ENCODE measurements at regions not wholly inside any gene's neighbourhood (a gene's known extent, or its start where the extent isn't known, plus 50 kb on each side); places are given as distances from the start of the nearest gene placed in this dataset.

DNA sequence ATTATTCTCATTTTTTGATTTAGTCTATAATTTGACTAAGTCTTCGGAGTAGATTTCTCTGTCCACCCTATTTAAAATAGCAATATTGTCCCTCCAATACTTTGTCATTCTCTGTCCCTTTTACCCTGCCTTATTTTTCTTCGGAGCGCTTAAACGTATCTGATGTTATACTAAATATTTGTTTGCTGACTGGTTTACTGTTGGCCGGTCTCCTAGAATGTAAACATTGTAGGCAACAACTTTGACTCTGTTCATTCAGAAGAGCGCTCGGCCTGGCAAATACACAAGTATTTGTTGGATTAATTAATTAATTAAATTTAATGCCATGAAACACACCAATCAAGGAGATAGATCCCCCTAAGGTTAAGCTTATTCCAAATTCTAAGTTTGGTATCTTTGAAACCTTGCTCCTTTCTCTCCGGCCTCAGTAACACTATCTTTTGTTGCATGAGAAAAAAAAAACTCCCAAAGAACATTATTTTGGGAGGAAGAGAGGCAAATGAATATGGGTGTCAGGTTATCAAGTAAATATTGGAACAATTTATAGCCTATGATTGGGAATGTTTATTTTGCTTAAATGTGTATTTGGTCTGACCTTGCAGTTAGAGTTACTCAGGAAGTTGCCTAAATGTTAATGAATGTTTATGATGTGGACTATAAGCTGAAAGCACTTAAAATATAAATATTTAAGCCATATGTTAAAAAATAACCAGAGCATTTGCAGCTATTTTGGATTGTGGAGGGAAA is 231.1 kb downstream of the SOX4 start:
- DNase-seq = no peak

- no peak for DNase-seq
Observed at GRCh38 chr6:21826023-21826422, 232.5 kb downstream of the SOX4 start.

DNA sequence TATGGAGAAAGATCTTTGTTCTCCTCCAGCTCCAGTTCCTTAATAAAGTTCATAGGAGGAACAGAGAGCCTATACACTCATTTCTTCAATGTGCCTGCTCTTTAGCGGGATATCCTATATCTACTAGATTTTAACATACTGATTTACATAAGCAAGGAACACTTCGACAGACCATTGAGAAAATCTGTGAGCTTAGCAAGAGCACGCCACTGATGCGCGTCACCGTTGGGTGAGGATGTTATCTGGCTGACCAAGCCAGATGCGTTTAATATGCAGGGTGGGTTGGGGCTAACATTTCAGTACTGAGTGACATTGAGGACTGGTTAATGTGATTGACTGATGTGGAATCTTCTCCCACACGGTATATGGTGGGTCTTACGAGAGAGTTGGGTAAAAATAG is 233.4 kb downstream of the SOX4 start:
- DNase-seq = no peak

DNA sequence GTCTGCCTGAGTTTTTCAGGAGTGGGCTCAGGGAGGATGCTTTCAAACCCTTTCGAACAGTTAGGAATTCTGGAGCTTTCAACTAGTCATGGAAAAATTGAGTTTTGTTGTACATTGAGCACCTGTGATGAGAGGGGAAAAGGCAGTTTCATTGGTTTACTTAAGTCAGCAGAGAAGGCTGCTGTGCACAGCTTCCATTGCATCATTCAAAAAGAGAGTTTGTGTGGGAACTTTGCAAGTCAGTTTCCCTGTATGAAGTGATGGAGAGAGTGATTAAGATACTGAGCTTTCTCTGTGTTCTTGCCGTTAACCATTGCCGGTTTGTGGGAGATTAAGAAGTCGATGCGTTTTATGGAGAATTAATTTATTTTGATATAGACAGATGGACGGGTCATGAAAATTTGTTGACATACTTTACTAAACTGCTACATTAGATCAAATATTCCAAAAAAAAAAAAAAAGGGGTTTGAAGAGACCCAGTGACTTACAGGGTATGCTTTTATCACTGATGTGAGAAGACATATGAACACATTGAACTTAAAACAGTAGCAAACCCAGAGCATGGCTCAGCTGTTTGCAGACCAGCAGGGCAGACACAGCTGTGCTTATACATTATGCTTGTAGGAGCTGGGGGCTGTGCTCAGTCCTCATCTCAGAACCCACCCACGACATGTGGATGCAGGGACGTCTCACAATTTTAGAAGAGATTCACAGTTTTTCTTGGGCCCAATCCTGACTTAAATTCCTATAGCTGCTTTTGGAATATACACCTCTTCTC is 234.1 kb downstream of the SOX4 start:
- no peak for DNase-seq

- DNase-seq = no peak
Observed at GRCh38 chr6:21828704-21829103, 235.2 kb downstream of the SOX4 start.

- no peak for DNase-seq
Observed at GRCh38 chr6:21829126-21829525, 235.6 kb downstream of the SOX4 start.

- DNase-seq = no peak
Observed at GRCh38 chr6:21831521-21832291, 238.2 kb downstream of the SOX4 start.

- no peak for DNase-seq
Observed at GRCh38 chr6:21836277-21836676, 242.7 kb downstream of the SOX4 start.

GRCh38 chr6:21836772-21837425 is 243.3 kb downstream of the SOX4 start:
- no peak for DNase-seq

DNA sequence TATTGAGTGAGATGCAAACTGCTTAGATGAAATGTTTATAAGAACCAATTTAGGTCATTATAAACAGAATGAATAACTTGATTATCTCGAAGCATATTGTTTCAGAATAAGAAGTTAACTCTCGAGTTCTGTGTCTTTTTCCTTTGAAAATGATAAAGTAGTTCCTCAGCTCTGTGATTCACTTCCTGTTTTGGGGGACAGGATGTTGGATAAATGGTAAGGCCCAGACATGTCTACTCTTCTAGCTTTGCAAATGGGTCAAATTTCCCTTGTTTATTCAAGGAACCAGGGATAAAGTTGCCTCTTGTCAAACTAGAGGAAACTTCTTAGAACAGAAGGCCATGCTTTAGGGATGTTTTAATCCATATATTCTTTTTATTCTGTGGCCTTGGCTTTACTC is 246.9 kb downstream of the SOX4 start:
- DNase-seq = no peak

- no peak for DNase-seq
Observed at GRCh38 chr6:21842875-21843645, 249.5 kb downstream of the SOX4 start.

DNA sequence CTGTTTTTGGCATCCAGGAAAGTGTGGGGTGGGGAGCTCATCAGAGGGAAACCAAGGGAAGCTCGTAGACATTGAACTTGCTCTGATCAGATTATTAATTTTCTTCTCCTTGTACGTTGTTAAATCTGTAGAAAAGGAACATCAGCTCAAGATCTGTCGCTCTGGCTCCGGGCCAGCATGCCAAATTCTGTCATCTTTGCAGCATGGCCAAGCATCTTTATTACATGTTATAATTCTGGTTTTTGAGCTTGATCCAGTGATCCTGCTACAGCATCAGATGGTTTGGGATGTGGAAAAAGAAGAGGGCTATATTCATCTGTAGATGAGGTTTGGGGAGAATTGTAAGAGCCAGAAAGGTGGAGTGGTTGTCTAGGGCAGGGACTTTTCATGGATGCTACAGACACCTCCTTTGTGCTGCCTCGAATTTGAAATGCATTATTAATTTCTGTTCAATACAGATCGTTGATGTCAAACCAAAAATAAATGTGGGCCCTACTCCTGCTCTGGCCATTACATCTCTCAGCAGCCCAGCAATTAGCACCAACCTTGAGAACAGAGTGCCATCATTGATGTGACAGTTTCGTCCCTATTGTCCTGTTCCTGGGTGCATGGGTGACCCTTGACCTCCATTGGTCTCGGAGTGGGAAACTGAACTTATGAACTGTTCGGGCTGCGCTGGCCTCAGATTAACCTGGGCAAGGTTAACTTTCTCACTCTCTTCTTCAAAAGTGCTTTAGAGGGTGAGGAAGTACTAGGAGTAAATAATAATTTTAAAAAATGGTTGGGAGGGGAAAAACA is 250.8 kb downstream of the SOX4 start:
- no peak for DNase-seq

DNA sequence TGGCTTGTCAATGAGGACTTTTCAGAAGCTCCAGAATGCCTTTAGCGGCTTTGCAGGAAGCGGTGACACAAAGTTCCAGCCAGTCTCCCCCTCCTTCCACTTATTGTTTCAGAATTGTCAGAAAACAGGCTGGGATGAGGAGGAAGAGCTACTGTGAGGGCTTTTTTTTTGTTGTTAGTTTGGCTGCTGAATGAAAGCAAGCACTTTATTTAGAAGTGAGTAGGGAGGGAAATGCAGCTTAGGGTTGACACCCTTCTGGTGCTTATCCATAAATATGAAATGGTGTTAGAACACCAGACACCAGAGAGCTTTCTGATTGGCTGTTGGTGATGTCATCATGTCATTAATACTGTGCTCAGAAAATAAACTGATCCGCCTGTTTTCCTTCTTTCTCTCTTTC is 251.5 kb downstream of the SOX4 start:
- DNase-seq = no peak

GRCh38 chr6:21845439-21846140 is 252.0 kb downstream of the SOX4 start:
- DNase-seq = no peak

DNA sequence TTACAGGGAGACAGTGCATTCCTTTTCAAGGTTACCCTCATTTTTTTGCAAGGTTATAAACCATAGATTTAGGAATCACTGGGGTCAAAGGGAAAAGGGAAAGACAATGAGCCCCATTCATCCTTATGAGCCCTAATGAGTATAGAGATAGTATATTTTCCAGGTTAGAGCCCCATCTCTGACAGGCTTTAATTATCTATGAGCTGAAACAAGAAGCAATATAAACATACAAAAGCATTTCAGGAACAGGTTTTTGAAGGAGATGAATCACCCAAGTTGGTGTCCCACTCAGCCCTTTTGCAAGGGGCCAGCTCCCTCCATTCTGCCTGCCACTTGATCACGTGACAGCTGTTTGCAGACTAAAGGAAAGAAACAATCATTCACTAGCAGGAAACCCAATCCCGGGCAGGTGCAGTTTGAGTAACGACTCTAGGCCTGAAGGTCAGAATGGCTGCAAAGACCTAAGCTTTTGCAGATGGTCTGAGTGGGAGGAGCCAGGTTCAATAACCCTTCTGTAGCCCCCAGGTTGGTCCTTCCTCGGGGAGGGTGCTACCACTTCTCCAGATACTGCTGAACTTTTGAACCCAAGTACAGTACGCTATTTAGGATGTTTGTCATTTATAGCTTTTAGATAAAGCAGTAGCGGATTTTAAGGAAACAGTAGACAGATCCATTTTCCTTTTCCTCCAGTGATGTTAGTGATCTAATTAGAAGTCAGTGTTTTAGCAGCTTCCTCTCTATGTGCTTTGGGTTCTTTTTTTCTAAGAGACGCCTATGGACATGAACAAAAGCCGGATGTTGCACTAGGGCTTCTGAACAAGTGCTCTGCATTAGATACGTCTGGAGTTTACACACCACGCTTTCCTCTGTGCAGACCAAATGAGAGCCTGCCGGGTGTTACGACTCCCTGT is 253.2 kb downstream of the SOX4 start:
- no peak for DNase-seq

DNA sequence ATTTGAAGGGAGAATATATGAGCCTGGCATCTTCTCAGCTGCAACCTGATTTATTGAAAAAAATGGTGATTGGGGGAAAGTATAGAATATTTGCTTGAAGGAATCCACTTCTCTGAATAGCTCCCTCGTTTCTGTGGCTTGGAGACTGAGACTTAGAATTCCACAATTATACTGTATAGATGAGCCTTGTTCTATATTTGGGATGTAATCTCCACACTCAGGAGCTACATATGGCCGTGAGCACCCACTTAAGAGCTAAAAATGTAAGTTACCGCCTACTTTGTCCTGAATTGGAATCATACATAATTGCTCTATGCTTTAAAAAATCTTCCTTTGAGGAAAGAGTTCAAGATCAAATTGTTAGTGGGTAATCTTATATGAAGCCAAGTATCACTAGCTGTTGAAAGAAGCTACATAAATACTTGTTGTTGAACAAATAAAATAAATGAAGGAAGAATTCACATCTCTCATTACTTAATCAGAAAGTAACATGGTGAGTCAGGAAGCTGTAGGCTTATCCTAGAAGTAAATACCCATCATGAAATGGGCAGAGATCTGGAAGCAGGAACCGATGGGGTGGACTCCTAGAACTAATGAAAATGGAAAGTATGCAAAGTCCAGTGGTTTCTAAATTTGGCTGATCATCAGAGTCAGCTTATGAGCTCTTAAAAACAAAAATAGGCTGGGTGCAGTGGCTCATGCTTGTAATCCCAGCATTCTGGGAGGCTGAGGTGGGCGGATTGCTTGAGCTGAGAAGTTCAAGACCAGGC is 254.3 kb downstream of the SOX4 start:
- no peak for DNase-seq

GRCh38 chr6:21850691-21851090 is 257.1 kb downstream of the SOX4 start:
- DNase-seq = no peak

GRCh38 chr6:21855811-21856455 is 262.4 kb downstream of the SOX4 start:
- DNase-seq = no peak

Data from CD4-positive, alpha-beta T cell treated with Interleukin-17A for 1 hour (primary cell).